DMS53 treated with DMSO at 0.1 percent for 48 hours (cell line): ENCODE measurements at regions not wholly inside any gene's neighbourhood (a gene's known extent, or its start where the extent isn't known, plus 50 kb on each side); places are given as distances from the start of the nearest gene placed in this dataset.

Source experiments
- DNase-seq: peaks from one replicate; lab custom pipeline; 2025; ENCODE audit not compliant: unreplicated experiment; lab: John Stamatoyannopoulos, UW

DNA sequence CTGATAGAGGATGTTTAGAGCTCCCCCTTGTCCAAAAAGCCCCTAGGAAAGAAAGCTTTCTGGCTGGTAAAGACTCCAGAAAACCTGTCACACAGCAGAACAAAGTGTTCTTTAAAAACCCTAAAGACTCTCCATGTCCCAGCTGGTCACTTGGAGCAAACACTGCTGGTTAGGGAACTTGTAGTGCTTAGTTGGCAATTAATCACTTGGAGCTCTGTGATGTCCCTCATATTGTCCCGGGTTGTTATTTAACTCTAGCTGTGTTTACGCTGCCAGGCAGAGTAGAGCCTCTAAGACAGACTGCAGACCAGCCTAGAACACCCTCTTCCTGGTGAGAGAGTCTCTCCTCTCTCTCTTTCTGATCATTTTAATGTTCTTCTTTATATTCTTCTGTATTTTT lies 267.3 kb downstream of the BCOR start:
- DNase-seq = peak; percentile 8

DNA sequence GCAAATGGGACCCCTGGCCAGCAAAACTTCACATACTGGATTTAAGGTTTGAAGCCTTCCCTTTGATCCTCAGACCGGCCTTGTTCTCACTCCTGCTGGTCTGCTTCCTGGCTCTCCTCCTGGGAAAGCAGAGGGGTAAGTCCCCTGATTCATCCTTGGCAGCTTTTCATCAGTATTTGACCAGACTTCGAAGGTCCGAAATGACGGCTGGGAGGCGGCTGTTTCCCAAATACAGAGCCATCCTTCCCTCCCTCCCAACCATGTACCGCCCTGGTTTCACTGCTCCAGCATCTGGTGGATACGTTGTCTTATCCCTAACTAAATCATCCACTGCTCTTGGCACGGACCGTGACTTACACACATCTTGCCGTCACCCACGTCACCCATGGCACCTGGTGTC lies 265.5 kb downstream of the BCOR start:
- no peak for DNase-seq

DNA sequence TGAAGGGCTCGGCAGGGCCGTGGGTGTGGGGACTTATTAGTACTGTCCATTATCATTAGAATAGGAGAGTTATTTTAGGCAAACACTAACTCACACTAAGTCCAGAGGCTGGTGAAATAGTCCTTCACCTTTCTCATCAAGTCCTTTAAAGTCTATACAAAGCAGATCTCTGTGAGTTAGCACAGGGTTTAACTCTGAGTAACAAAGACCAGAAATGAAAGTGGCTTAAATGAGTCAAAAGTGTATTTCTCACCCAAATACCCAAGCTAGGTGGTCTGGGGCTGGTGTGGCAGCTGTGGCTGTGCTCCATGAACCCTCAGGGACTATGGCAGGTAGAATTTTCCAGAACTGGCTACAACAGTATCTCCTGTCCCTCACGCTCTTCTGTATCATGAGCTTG lies 263.2 kb downstream of the BCOR start:
- DNase-seq = no peak

DNA sequence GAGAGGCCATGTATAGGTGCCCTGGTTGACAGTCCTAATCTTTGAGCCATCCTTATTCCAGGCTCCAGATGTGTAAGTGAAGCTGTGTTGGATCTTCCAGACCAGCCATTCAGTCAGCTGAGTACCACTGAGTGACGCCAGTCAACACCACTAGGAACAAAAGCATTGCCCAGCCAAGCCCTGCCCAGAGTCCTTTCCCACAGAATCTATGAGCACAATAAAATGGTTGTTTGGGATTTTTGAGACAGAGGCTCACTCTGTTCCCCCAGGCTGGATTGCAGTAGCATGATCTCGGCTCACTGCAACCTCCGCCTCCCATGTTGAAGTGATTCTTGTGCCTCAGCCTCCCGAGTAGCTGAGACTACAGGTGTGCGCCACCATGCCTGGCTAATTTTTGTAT lies 262.5 kb downstream of the BCOR start:
- DNase-seq = no peak

DNA sequence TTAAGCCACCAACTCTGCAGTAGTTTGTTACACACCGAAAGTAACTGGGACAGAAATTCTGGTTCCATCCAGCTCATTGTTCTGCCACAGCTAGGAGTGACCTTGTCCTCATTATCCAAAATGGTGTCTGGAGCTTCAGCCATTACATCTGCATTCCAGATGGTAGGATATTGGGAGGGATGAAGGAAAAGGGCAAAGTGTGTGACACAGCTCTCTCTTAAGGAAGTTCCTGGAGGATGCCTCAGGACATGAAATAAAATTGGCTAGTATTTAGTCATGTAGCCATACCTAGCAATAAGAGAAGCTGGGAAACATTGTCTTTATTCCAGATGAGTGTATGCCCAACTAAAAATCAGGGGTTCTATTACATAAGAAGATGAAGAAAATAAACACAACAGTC lies 262.0 kb downstream of the BCOR start:
- DNase-seq = no peak

DNA sequence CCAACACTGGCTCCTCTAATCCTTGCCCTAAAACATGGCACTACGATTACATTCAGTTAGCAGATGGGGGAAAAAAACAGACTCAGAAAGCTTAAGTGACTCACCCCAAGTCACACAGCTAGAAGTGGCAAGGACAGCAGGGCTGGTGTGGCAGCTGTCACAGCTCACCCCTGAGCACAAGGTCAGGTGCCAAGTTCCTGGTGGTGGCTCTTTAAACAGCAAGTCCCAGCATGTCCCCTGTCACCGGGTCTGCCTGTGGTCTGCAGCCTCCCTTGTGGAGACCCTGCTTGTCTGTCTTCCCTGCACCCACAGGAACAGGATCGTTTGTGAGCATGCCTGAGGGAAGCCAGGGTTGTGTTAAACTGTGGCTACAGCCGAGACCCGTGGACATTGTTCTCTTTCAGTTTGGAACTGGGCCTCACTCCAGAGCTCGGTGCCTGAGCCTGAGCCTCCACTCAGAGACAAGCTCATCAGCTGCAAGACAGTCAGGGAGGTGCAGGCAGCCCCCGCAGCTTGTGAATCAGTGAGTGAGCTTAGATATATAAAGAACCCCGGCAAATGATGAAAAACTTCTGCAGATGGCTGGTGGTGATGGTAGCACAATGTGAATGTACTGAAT lies 260.8 kb downstream of the BCOR start:
- DNase-seq = no peak

DNA sequence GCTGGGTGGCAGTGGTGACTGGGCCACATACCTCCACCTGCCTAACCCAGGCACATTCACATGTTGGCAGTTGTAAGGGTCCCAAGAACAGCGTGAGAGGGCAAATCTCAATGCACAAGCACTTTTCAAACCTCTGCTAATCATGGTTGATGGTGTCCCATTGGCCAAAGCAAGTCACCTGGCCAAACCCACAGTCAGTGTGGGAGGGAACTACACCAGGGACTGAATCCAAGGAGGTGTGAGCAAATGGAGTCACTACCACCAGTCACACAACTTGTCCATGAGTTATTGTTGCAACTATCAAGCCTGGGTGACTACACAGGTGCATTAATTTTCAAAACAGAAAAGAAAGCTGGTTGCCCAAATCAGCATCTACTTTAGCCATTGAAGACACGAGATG lies 260.1 kb downstream of the BCOR start:
- DNase-seq = no peak

DNA sequence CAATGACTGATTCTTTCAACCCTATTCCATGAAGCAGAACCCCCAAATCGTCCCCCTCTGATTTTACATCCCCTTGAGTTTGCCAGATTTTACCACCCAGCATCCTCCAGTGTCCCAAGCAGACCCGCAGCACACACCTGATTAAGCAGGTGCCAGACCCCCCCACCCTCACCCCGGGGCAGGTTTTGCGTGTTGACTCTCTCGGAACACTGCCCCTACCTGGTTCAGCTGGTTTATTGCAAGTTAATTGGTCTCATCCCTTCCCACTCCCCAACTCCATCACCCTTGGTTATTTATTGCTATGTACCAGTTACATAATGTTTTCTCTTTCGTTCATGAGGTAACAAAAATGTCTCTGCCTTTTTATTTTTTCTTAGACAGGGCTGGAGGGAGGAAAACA lies 258.4 kb downstream of the BCOR start:
- DNase-seq = no peak

DNA sequence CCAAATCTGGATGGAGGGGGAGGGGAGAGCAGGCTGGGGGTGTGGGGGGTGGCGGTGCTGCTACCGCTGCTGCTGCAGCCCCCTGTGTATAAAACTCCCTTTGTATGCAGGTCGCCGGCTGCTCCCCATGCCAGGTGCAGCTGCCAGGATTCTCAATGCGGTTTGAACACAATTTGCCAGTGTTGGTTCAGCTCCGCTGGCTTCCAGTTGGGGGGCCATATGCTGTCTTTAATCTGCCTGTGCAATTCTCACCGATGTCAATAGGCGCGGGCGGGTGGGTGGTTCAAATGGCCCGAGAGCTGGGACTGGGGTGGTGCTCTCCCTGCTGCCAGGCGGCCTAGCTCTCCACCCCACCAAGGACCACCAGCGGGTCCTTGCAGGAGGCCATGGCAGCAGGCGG lies 257.6 kb downstream of the BCOR start:
- DNase-seq = no peak

DNA sequence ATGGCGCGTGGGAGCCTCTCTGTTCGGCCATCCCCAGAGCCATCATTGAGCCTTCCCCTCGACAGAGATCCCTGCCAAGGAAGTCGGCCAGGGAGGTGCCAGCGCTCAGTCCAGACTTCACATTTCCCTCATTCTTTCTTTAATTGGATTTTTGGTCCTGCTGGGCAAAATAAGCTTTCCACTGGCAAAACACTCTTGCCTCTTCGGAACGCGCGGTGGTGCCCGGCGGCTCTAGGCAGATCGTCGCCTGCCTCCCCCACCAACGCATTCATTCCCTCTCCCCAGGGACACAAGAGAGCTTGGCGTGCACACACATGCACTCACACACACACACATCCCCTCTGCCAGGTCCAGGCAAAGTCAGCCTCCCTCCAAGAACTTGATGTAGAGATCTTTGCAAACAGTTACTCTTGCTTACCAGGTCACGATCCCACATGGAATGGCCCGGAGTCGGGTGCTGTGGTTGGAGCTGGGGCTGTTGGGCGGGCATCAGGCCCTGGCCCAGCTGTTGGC lies 257.1 kb downstream of the BCOR start:
- DNase-seq = no peak

DNA sequence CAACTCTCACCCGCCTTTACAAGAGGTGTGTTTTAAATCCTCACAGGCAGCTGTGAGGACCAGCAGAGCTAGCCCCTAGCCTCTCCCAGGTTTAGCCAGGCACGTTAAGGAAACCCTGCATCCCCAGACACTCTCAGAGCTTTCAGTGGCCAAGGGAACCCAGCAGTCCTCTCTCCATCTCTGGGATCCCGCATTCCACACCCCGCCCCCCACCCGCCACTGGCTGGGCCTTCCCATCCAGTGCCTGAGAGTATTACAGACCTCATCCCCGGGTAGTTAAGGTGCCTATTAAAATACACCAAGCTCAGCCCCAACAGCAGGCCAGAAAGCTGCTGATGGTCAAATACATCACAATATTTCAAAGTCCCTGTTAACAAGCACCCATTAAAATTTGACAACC lies 256.2 kb downstream of the BCOR start:
- DNase-seq = no peak

DNA sequence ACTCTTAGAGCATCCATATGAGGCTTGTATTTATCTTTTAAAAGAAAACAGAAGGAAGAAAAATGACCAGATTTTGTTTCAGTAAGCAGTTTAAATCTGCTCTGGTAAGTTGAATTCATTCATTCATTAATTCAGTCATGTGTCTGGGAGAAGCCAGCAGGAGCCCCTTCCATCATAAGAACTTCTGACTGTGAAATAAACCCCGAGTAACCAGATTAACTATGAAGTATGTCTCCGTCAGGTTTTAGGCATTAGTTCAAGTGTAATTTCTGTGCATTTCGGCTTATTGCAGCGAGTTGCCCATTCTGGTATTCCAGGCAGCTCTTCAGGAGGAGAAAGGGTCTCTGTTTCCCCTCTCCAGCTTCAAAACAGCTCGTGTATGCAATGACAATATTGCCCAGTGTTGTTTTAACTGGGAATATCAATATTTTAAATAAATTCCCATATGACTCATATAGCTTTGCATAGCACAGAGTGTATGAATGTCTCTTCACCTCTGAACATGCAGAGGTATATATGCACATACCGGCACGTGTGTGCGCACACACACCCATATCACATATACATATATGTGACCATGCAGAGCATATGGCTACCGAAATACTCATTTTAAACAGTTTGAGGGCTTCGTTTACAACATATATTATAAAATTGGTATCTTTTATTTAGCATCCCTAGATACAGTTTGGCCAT lies 255.3 kb downstream of the BCOR start:
- no peak for DNase-seq

DNA sequence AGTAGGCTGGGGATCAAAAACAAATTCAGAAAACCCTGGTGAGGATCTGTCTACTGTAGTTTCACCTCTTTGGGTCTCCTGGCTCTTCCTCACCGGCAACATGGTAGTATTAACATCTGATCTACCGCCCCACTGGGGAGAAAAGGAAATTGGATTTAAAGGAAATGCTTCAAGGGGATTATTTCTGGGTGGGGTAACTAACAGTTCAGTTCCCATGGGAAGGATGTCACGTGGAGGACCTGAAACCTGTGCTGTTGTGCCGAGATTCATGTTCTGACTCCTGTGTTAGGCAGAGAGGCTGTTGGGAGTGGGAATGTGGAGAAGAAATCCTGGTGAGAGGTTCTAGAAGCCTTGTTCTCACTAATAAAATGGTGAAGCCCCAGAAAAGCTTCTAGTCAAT lies 254.4 kb downstream of the BCOR start:
- DNase-seq = no peak

DNA sequence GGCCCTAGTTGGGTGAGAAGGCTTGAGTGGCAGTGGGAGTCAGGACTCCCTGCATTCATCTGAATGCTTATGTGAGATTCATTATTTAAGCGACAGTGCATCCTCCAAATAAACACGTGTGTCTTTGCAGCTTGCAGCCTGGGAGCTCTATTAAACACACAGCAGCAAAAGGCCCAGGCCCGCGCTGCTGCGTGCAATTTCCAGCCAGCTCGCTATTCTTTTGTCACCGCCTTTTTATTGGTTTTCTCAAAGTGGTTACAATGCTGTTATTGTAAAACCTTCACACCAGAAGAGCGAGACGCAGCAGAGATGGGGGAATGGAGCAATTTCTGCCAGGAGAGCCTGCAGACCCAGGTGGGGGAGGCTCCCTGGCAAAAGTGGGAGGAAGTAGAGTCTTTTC lies 252.5 kb downstream of the BCOR start:
- no peak for DNase-seq

DNA sequence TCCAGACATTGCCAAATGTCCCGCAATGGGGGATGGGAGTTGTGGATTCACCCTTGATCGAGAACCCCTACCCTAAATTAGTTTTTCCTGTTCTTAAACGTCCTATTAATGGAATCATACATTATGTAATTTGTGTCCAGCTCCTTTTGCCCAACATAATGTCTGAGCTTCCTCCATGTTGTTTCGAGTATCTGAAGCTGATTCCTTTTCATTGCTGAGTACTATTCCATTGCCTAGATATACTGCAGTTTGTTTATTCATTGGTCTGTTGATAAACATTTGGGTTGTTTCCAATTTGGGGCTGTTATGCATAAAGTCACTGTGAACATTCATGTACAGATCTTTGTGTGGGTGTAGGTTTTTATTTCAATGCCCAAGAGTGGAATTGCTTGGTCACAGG lies 251.3 kb downstream of the BCOR start:
- DNase-seq = no peak

DNA sequence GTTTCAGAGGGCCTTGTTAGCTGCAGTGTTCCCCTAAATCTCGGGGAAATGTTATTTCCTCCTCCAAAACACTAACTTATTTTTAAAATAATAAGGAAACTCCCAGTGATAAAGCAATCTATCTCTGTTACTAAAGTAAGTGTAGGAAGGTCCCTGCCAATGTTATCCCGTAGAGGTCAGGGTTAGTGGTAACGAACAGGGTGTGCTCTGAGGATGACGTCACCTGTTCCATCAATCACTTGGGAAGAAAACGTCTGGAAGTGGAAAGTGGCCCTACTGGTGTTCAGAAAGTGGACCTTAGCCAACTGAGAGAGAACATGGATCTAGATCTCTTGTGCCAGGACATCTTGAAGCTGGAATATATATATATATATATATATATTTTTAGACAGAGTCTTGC lies 249.5 kb downstream of the BCOR start:
- DNase-seq = no peak

DNA sequence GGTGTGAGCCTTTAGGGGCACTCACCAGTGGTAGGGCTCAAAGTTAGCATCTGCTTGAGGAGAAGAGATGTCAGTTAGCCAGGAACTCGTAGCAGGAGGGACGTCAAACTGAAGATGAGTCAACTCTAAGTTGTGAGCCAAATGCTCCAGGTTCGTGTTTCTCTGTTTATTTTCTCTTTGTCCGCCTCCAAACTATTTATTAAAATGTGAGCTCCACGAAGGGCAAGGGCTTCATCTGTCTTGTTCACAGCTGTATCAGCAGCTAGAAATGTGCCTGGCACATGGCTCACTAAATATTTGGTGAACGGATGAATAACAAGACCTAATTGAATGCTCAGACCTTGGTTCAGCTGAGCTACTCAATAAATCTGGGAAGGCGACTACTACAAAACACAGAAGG lies 248.9 kb downstream of the BCOR start:
- no peak for DNase-seq

DNA sequence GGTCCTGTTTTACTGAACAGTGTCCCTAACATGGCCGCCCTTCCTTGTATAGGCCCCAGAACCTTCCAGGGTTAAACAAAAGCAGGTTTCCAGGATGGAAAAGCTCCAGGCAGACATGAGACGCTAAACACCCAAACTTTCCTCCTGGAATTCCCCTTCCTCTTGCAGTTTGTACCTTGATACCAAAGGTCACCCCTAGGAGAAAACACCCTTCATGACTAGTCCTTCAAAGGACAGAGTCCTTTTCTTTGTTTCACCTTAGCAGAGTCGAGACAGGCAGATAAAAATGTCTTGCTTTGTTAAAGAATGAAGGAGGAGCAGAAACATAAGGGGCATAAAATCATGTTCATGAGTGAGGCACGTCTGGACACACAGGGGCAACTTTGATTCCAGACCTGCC lies 247.5 kb downstream of the BCOR start:
- no peak for DNase-seq

DNA sequence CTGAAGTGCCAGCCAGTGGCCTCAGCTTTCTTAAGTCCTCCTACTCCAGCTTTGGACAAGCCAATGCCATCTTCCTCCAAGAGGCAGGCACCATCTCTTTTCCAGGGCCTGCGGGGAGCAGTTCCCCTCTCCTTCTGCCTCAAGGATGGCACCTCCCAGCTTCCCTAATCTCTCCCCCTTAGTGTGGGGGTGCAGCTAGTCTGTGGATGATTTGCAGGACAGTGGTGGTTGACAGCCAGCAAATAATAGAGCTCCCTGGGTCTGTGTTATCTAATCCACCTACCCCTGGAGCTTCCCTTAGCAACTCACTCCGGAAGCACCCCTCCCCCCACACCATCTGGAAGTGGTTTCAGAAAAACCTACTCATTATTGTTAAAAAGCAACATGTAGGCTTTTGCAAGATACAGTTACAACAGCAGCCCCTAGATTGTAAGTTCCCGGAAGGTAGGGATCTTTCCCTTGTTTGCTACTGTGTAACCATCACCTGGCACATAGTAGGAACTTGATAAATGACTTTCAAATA lies 247.1 kb downstream of the BCOR start:
- peak; percentile 16 for DNase-seq

DNA sequence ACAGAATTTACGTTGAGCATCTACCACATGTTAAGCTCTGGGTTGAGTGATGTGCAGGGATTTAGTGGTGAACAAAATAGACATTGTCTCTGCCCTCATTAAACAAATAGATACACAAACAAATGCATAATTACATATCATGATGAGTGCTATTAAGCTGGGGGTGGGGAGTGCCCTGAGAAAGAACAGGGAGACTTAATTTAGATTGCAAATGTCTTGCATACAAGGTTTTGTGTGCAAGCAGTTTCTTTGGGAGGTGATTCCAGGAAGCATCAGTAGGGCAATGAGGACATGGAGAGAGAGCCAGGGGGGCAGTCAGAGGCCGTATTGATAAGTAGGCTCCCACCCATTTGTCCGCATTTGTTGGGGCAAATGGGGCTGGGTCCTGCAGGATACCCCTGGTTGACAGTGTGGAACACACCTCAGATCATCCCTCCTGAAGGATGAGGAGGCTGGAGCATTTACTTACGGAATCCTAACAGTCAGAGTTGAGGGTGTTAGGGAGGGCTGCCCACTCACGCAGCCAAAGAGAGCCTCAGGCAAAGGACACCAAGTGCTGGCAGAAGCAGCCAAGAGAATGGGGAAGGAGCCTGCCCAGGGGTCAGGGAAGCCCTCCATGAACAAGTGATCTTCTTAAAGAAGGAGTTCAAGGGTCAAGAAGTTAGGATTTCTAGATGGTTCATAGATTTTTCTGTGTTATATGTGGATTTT lies 245.9 kb downstream of the BCOR start:
- no peak for DNase-seq

DNA sequence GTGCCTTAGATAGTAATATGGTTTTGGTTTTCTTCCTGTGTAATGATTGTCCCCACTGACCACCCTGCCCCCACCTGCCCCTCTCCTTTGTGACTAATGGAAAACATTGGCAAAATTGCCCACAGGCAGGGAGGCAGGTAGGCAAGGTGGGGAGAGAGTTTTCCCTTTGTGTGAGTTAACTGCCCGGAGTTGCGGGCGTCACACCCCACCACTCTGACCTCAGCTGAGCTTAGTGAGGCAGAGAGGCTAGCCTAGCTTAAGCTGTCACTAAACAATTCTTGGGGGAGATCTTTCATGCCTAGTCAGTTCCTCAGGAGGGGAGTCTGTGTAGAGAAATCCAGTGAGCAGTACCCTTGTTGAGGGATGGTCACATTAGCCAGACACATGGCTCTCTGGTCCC lies 245.3 kb downstream of the BCOR start:
- no peak for DNase-seq

DNA sequence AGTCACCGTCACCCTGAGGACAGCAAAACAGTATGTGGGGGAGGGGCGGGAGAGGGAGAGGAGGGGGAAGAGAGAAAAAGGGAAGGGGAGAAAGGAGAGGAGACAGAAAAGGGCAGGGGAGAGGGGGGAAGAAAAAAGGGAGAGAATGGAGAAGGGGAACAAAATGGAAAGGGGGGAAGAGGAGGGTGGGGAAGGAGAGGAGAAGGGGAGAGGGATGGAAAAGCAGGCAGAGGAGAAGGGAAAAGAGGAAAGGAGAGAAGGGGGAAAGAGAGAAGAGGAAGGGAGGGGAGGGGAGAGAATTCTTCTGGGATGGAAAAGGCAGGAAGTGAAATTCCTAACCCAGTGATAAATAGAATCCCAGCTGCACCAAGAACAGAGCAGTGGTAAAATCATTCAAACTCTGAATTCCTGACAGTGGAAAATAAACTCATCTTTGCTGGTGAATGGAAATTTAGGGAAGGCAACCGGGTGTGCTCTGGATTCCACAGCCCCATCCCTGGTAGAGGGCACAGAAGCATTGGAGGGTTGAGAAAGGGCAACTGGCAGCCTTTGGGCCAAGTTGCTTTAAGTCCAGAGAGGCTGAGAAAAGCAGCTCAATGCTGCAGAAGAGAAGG lies 244.2 kb downstream of the BCOR start:
- no peak for DNase-seq
